GM18505 (cell line): ENCODE measurements at regions not wholly inside any gene's neighbourhood (a gene's known extent, or its start where the extent isn't known, plus 50 kb on each side); places are given as distances from the start of the nearest gene placed in this dataset.

Experiments
- ATAC-seq: cut with Tn5 transposase; IDR thresholded peaks from one replicate; pipeline ENCODE4 v1.9.1; 2021; ENCODE audit not compliant: unreplicated experiment
- POLR2A ChIP-seq: IDR thresholded peaks from 4 replicates; pipeline ENCODE4 v1.6.1; 2011; ENCODE audit warnings: borderline replicate concordance; ENCODE audit not compliant: insufficient read depth, insufficient read length; ENCODE audit errors: extremely low read depth

GRCh38 chr2:2546046-2546445 lies 215.0 kb upstream of the MYT1L start:
- TF ChIP-seq POLR2A, result no peak
- no peak for ATAC-seq

GRCh38 chr2:2542966-2543611 lies 212.0 kb upstream of the MYT1L start:
- ATAC-seq, result no peak
- TF ChIP-seq POLR2A, result no peak

GRCh38 chr2:2542316-2542715 lies 211.2 kb upstream of the MYT1L start:
- ATAC-seq, result no peak
- TF ChIP-seq POLR2A, result no peak

- no peak for TF ChIP-seq POLR2A
- ATAC-seq, result no peak
These were observed 209.3 kb upstream of the MYT1L start for GRCh38 chr2:2540406-2540805.

GRCh38 chr2:2536416-2537056 lies 205.5 kb upstream of the MYT1L start:
- no peak for TF ChIP-seq POLR2A
- ATAC-seq, result no peak

GRCh38 chr2:2530334-2530733 lies 199.3 kb upstream of the MYT1L start:
- ATAC-seq, result no peak
- no peak for TF ChIP-seq POLR2A

- no peak for ATAC-seq
- TF ChIP-seq POLR2A, result no peak
These were observed 197.8 kb upstream of the MYT1L start for GRCh38 chr2:2528846-2529245.

- ATAC-seq, result no peak
These were observed 196.1 kb upstream of the MYT1L start for GRCh38 chr2:2527148-2527547.

GRCh38 chr2:2524348-2524941 lies 193.4 kb upstream of the MYT1L start:
- no peak for TF ChIP-seq POLR2A
- ATAC-seq, result no peak

More at GRCh38 chr2:2527148-2527547, 196.1 kb upstream of the MYT1L start:
- TF ChIP-seq POLR2A, result no peak

GRCh38 chr2:2523461-2524347 lies 192.6 kb upstream of the MYT1L start:
- ATAC-seq, result no peak

GRCh38 chr2:2520401-2520811 lies 189.3 kb upstream of the MYT1L start:
- no peak for TF ChIP-seq POLR2A
- no peak for ATAC-seq

More at GRCh38 chr2:2523461-2524347, 192.6 kb upstream of the MYT1L start:
- TF ChIP-seq POLR2A, result no peak

GRCh38 chr2:2519381-2519780 lies 188.3 kb upstream of the MYT1L start:
- ATAC-seq, result no peak
- TF ChIP-seq POLR2A, result no peak

GRCh38 chr2:2517399-2517798 lies 186.3 kb upstream of the MYT1L start:
- no peak for TF ChIP-seq POLR2A
- no peak for ATAC-seq
